Vagina (tissue), 2 donors: ENCODE measurements at regions not wholly inside any gene's neighbourhood (a gene's known extent, or its start where the extent isn't known, plus 50 kb on each side); places are given as distances from the start of the nearest gene placed in this dataset.

Experiments
- POLR2A ChIP-seq, 2 donors: fragments of 450-650 bp; IDR thresholded peaks; one replicate each; pipeline ENCODE4 v1.6.1; 2017; ENCODE audit warnings: antibody characterized with exemption in 2 of 2, mild to moderate bottlenecking in 2 of 2, moderate library complexity in 2 of 2
- POLR2AphosphoS5 ChIP-seq, 2 donors: sonication (generic); formaldehyde crosslinking; IDR thresholded peaks; one replicate each; pipeline ENCODE4 v1.9.0; 2017; ENCODE audit warnings: antibody characterized with exemption in 2 of 2, mild to moderate bottlenecking in 2 of 2, low read depth in 1 of 2; ENCODE audit not compliant: insufficient read depth in 1 of 2
- TF ChIP-seq, protein P1 (sequence below), 3 experiments: fragments of 450-650 bp in 2 of 3; fragments of 200-600 bp in 1 of 3; sonication (generic) in 1 of 3; IDR thresholded peaks; one replicate each; pipeline ENCODE4 v1.5.1; 2017 to 2019; ENCODE audit warnings: antibody characterized with exemption in 3 of 3, mild to moderate bottlenecking in 2 of 3, moderate library complexity in 2 of 3

DNA sequence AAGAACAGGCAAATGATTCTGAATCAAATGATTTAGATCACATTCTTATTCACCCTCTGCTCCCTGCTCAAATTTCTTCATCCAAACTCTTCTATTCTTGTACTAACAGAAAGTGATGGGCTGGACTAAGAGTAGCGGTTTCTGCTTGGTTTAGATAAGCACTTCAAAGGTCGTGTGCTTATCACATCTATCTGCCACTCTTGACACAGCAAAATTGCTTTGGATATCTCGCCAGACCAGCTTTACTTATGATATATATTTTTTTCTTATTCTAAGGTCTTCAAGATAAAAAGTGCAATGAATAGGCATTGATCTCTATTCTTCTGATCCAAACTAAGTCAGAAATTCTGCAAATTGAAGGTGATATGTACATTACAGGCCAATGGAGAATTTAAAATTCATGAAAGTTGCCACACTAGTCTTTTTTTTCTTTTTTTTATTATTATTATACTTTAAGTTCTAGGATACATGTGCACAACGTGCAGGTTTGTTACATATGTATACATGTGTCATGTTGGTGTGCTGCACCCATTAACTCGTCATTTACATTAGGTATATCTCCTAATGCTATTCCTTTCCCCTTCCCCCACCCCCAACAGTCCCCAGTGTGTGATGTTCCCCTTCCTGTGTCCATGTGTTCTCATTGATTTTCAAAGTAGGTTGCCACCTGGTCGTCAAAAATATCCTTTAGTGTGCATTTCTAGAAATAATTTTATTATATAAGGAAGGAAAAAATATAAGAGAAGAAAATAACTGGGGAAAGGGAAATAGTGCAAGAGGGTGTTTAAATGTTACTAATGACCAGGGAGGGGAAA lies 1941.0 kb upstream of the RAG2 start:
- TF ChIP-seq, protein P1, sequence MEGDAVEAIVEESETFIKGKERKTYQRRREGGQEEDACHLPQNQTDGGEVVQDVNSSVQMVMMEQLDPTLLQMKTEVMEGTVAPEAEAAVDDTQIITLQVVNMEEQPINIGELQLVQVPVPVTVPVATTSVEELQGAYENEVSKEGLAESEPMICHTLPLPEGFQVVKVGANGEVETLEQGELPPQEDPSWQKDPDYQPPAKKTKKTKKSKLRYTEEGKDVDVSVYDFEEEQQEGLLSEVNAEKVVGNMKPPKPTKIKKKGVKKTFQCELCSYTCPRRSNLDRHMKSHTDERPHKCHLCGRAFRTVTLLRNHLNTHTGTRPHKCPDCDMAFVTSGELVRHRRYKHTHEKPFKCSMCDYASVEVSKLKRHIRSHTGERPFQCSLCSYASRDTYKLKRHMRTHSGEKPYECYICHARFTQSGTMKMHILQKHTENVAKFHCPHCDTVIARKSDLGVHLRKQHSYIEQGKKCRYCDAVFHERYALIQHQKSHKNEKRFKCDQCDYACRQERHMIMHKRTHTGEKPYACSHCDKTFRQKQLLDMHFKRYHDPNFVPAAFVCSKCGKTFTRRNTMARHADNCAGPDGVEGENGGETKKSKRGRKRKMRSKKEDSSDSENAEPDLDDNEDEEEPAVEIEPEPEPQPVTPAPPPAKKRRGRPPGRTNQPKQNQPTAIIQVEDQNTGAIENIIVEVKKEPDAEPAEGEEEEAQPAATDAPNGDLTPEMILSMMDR (IDR thresholded peaks at IDR 0.05) = no peak
- TF ChIP-seq POLR2A (IDR thresholded peaks at IDR 0.05) (no peak), POLR2AphosphoS5 (IDR thresholded peaks at IDR 0.05; ENCODE audit: insufficient read depth in 1 of 2, low read depth in 1 of 2) (no peak)
